HCT116 (cell line): ENCODE measurements at regions not wholly inside any gene's neighbourhood (a gene's known extent, or its start where the extent isn't known, plus 50 kb on each side); places are given as distances from the start of the nearest gene placed in this dataset.
"Not testable (repeated sequence)": the region's sequence is repeated elsewhere in the genome, so short reads cannot be mapped to it uniquely, and the experiment has no call there.

Experiments
- ATAC-seq: fragments of 200-7000 bp; cut with Tn5 transposase; 2 replicates; pipeline ENCODE4 v1.9.1; 2020; ENCODE audit warnings: mild to moderate bottlenecking, moderate library complexity
- BruUV-seq: library from RNA; stranded (reverse); fragments of 400-500 nt; replicated peaks from 2 replicates; lab custom pipeline; 2021; lab: Mats Ljungman, UMichigan
- CTCF ChIA-PET: fragments of 300-600 bp; sonication (Branson Sonifier 250); formaldehyde crosslinking; loops from one replicate; lab custom pipeline; 2021; ENCODE audit warnings: antibody characterized with exemption; lab: Charles Lee
- POLR2A ChIA-PET: fragments of 300-600, 350-600 bp; sonication (Branson Sonifier 250); formaldehyde crosslinking; loops from one replicate; lab custom pipeline; 2021; ENCODE audit warnings: antibody characterized with exemption; lab: Charles Lee
- RAD21 ChIA-PET, 2 experiments: fragments of 300-600 bp; sonication (Branson Sonifier 250); formaldehyde crosslinking; loops; one replicate each; lab custom pipeline; 2023; ENCODE audit warnings: low total read pairs in 2 of 2; ENCODE audit not compliant: uncharacterized antibody in 2 of 2, unreplicated experiment in 2 of 2, low non-redundant PET in 1 of 2; lab: Charles Lee
- DNase-seq: peaks from one replicate; pipeline ENCODE4 v3.0.0-alpha.2; 2010; ENCODE audit warnings: low read depth, low spot score
- H2AFZ ChIP-seq: fragments of 200-600 bp; shearing (Covaris generic), sonication (generic); 2 replicates; pipeline ENCODE4 v1.6.1; 2017; ENCODE audit warnings: low read depth, mixed run types, mixed read lengths, antibody characterized with exemption, low read length; ENCODE audit not compliant: poor library complexity, severe bottlenecking
- H3K27ac ChIP-seq: 2 replicates; pipeline ENCODE4 v1.5.1; 2012; ENCODE audit warnings: low read depth, low read length
- H3K27me3 ChIP-seq: fragments of 200-600 bp; sonication (generic); 2 replicates; pipeline ENCODE4 v1.6.1; 2016; ENCODE audit warnings: mixed run types, low read length, mixed read lengths; ENCODE audit not compliant: insufficient read depth
- H3K36me3 ChIP-seq, 2 experiments: fragments of 200-500 bp in 1 of 2; fragments of 200-600 bp in 1 of 2; sonication (Bioruptor generic) in 1 of 2; sonication (generic) in 1 of 2; 2 replicates each; pipeline versions ENCODE4 v1.5.1 to v1.6.1; 2014 to 2016; ENCODE audit warnings: low read length in 2 of 2, inconsistent platforms in 1 of 2, mixed read lengths in 1 of 2, mixed run types in 1 of 2; ENCODE audit not compliant: insufficient read depth in 2 of 2, control insufficient read depth in 1 of 2
- H3K4me1 ChIP-seq, 2 experiments: fragments of 200-600 bp in 1 of 2; sonication (generic) in 1 of 2; 2 replicates each; pipeline versions ENCODE4 v1.5.1 to v1.6.1; 2012 to 2017; ENCODE audit warnings: low read length in 2 of 2, inconsistent platforms in 1 of 2, mild to moderate bottlenecking in 1 of 2, mixed read lengths in 1 of 2, mixed run types in 1 of 2, moderate library complexity in 1 of 2; ENCODE audit not compliant: insufficient read depth in 2 of 2, control insufficient read depth in 1 of 2
- H3K4me2 ChIP-seq: fragments of 200-600 bp; sonication (generic); 2 replicates; pipeline ENCODE4 v1.6.1; 2017; ENCODE audit warnings: mixed run types, low read length, mixed read lengths
- H3K4me3 ChIP-seq, 2 experiments: fragments of 200-600 bp in 1 of 2; sonication (generic) in 1 of 2; replicated peaks in 1 of 2; 2 replicates each; pipeline ENCODE4 v1.5.1; 2011 to 2016; ENCODE audit warnings: low read length in 2 of 2, control low read depth in 1 of 2, low read depth in 1 of 2, mild to moderate bottlenecking in 1 of 2, mixed read lengths in 1 of 2, mixed run types in 1 of 2
- H3K79me2 ChIP-seq: fragments of 200-600 bp; sonication (generic); 2 replicates; pipeline ENCODE4 v1.6.1; 2017; ENCODE audit warnings: mild to moderate bottlenecking, mixed run types, low read length, moderate library complexity, mixed read lengths; ENCODE audit not compliant: insufficient read depth
- H3K9ac ChIP-seq: fragments of 200-600 bp; sonication (generic); 2 replicates; pipeline ENCODE4 v1.6.1; 2016; ENCODE audit warnings: low read length, mixed read lengths
- H3K9me2 ChIP-seq: fragments of 200-600 bp; sonication (generic), shearing (Covaris generic); 2 replicates; pipeline ENCODE4 v1.6.1; 2017; ENCODE audit warnings: mixed run types, mild to moderate bottlenecking, moderate library complexity; ENCODE audit not compliant: insufficient read depth
- H3K9me3 ChIP-seq, 2 experiments: fragments of 200-500 bp in 1 of 2; fragments of 200-600 bp in 1 of 2; sonication (Bioruptor generic) in 1 of 2; sonication (generic) in 1 of 2; 2 replicates each; pipeline ENCODE4 v1.6.1; 2014 to 2017; ENCODE audit warnings: low read length in 2 of 2, mixed read lengths in 2 of 2, inconsistent platforms in 1 of 2, low read depth in 1 of 2, mild to moderate bottlenecking in 1 of 2, mixed run types in 1 of 2, moderate library complexity in 1 of 2; ENCODE audit not compliant: control insufficient read depth in 1 of 2, insufficient read depth in 1 of 2
- H4K20me1 ChIP-seq: fragments of 200-600 bp; sonication (generic), shearing (Covaris generic); 2 replicates; pipeline ENCODE4 v1.6.1; 2017; ENCODE audit warnings: mixed run types, mild to moderate bottlenecking, moderate library complexity; ENCODE audit not compliant: insufficient read depth
- ATF3 ChIP-seq: IDR thresholded peaks from 2 replicates; pipeline ENCODE4 v1.6.1; 2012
- ELF1 ChIP-seq: IDR thresholded peaks from 2 replicates; pipeline ENCODE4 v1.6.1; 2012; ENCODE audit warnings: low read depth, borderline replicate concordance
- EZH2 ChIP-seq: fragments of 200-600 bp; sonication (generic); IDR thresholded peaks from 2 replicates; pipeline ENCODE4 v1.6.1; 2017; ENCODE audit warnings: antibody characterized with exemption, mixed run types
- JUND ChIP-seq: IDR thresholded peaks from 2 replicates; pipeline ENCODE4 v1.6.1; 2012
- REST ChIP-seq: IDR thresholded peaks from 2 replicates; pipeline ENCODE4 v1.6.1; 2012; ENCODE audit warnings: low read depth
- SIN3A ChIP-seq: IDR thresholded peaks from 2 replicates; pipeline ENCODE4 v1.6.1; 2012; ENCODE audit warnings: low read depth
- SRF ChIP-seq: IDR thresholded peaks from 2 replicates; pipeline ENCODE4 v1.6.1; 2012; ENCODE audit warnings: low read depth
- intact Hi-C: fragments of 100-400 bp; cut with micrococcal nuclease; formaldehyde crosslinking; loops from 2 replicates; pipeline ENCODE4 v1.10.0; 2022

GRCh38 chr6:134806180-134806798 is 143.6 kb downstream of the ALDH8A1 start:
- RAD21 ChIA-PET: no interaction called here
- intact Hi-C loops: no loop called here
- Histone ChIP-seq H3K36me3 (no peaks in the 10 kb centered on the region), H3K9me2 (no peaks in the 10 kb centered on the region), H3K4me2 (no peak overlapping the region)
- TF ChIP-seq REST (no peak), SRF (no peak), ELF1 (no peak)
- TF ChIP-seq, all 23 proteins: peak for 0
- POLR2A ChIA-PET: no interaction called here
- no peaks in the 10 kb centered on the region for H3K27me3 ChIP-seq
- no peaks in the 10 kb centered on the region for H3K79me2 ChIP-seq
- BruUV-seq: no TSS peak
- DNase-seq: no peak
- no peak overlapping the region for H3K4me3 ChIP-seq
- no peak overlapping the region for H2AFZ ChIP-seq
- H3K4me1 ChIP-seq: no peaks in the 10 kb centered on the region
- no peaks in the 10 kb centered on the region for H3K9me3 ChIP-seq
- H3K9ac ChIP-seq: no peak overlapping the region
- ATAC-seq: no peak
- no peak overlapping the region for H3K27ac ChIP-seq
- CTCF ChIA-PET: no interaction called here
- H4K20me1 ChIP-seq: no peaks in the 10 kb centered on the region

- no peaks in the 10 kb centered on the region for H3K9me2 ChIP-seq
- no peaks in the 10 kb centered on the region for H3K36me3 ChIP-seq
- intact Hi-C loops: no loop called here
- no peaks in the 10 kb centered on the region for H4K20me1 ChIP-seq
- no peaks in the 10 kb centered on the region for H3K9me3 ChIP-seq
- RAD21 ChIA-PET: no interaction called here
- no peak overlapping the region for H3K4me2 ChIP-seq
- no peak overlapping the region for H3K9ac ChIP-seq
- H2AFZ ChIP-seq: no peak overlapping the region
- POLR2A ChIA-PET: no interaction called here
- CTCF ChIA-PET: no interaction called here
- BruUV-seq: no TSS peak
- no peak overlapping the region for H3K4me3 ChIP-seq
- ATAC-seq: no peak
- H3K79me2 ChIP-seq: no peaks in the 10 kb centered on the region
- TF ChIP-seq ATF3 (no peak), SRF (no peak), EZH2 (no peak), SIN3A (no peak), JUND (no peak)
- TF ChIP-seq, all 23 proteins: peak for 0
- DNase-seq: no peak
- Histone ChIP-seq H3K27ac (no peak overlapping the region), H3K4me1 (no peaks in the 10 kb centered on the region), H3K27me3 (no peaks in the 10 kb centered on the region)
Measured at GRCh38 chr6:134805168-134805567, 144.7 kb downstream of the ALDH8A1 start.

- BruUV-seq, CTCF ChIA-PET, H2AFZ ChIP-seq, H3K9ac ChIP-seq, H3K27ac ChIP-seq, H4K20me1 ChIP-seq, H3K79me2 ChIP-seq, POLR2A ChIA-PET, H3K4me1 ChIP-seq, H3K36me3 ChIP-seq, H3K9me2 ChIP-seq, ATAC-seq, intact Hi-C loops, H3K4me3 ChIP-seq, H3K4me2 ChIP-seq, RAD21 ChIA-PET, H3K27me3 ChIP-seq, DNase-seq, H3K9me3 ChIP-seq: not testable (repeated sequence)
Measured at GRCh38 chr6:134804311-134804710, 145.6 kb downstream of the ALDH8A1 start.
